NCI-H1436 treated with DMSO at 0.1 percent for 48 hours (cell line): ENCODE measurements at regions not wholly inside any gene's neighbourhood (a gene's known extent, or its start where the extent isn't known, plus 50 kb on each side); places are given as distances from the start of the nearest gene placed in this dataset.
"Not testable (repeated sequence)": the region's sequence is repeated elsewhere in the genome, so short reads cannot be mapped to it uniquely, and the experiment has no call there.

ENCODE experiments used
- DNase-seq: peaks from one replicate; lab custom pipeline; 2025; lab: John Stamatoyannopoulos, UW

DNA sequence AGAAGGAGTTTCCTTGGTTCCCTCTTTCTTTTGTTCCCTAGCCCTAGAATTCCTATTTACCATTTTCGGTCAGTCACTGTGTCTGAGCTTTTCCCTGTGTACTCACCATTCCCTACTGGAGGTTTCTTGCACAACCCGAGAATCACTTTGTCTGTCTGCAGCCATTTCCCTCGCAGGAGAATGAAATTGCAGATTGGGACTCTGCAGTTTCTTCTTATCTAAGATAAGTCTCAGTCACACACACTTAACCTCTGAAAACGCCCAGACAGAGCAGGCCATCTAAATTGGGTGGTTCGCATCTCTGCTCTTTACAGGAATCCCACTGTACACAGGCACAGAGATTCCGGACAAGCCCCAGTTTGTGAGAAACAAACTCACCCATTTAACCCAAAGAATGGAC is 58.6 kb upstream of the CNTNAP2 start:
- DNase-seq: no peak

GRCh38 chr7:146054909-146055308 is 61.7 kb upstream of the CNTNAP2 start:
- no peak for DNase-seq

DNA sequence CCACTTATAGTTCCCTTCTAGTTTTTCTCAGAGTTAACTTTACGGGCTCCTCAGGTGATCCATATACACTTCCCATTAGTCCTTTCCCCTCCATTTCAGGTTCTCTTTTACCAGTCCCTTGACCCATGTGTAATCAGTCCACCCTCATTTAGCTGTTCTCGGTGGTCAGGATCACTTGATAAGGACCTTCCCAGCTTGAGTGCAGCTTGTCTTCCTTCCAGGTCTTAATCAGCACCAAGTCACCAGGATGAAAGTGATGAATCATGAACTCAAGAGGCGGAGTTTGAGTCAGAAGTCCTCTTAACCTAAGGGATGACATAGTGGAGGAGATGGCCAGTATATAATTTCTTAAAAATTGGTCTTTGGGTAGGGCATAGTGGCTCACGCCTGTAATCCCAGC is 63.1 kb upstream of the CNTNAP2 start:
- no peak for DNase-seq

- DNase-seq: not testable (repeated sequence)
These were observed 73.3 kb upstream of the CNTNAP2 start for GRCh38 chr7:146043310-146043709.

DNA sequence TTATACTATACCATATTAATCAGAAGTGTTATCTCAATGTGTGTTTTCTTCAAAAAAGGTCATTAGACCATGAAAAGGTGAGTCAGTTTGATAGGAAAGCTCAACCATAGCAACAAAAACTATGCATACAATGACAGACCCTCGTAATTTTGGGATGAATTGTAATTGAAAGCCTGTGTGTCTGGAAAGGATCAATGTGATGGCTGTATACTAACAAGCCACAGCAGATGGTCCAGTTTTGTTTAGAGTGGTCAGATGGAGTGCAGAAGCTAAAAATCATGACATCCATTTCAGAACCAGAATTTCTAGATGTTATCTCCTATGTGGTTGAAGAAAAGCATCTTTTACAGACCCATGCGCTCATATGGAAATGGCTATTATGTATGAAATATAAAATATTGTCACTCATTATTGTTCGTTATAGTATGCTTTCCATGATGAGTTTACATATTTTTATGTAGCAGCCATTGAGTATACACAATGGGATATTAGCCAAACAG is 88.3 kb upstream of the CNTNAP2 start:
- no peak for DNase-seq

DNA sequence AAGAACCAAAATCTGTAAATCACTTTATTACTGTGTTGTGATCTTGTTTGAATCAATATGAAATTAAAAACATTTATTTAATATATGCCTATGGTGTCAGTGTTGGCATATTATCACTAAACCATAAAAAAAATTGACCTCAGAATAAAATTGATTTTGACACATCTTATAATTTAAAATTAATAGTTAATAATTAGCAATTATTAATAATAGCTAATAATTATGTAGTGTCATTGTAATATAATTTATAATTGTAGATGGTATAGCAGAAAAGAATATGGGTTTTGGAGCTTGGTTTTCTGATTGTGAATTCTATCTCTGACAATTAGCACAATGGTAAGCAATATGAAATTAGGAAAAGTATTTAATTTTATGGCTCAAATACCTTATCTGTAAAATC is 89.4 kb upstream of the CNTNAP2 start:
- no peak for DNase-seq

GRCh38 chr7:146022776-146023175 is 93.8 kb upstream of the CNTNAP2 start:
- no peak for DNase-seq

DNA sequence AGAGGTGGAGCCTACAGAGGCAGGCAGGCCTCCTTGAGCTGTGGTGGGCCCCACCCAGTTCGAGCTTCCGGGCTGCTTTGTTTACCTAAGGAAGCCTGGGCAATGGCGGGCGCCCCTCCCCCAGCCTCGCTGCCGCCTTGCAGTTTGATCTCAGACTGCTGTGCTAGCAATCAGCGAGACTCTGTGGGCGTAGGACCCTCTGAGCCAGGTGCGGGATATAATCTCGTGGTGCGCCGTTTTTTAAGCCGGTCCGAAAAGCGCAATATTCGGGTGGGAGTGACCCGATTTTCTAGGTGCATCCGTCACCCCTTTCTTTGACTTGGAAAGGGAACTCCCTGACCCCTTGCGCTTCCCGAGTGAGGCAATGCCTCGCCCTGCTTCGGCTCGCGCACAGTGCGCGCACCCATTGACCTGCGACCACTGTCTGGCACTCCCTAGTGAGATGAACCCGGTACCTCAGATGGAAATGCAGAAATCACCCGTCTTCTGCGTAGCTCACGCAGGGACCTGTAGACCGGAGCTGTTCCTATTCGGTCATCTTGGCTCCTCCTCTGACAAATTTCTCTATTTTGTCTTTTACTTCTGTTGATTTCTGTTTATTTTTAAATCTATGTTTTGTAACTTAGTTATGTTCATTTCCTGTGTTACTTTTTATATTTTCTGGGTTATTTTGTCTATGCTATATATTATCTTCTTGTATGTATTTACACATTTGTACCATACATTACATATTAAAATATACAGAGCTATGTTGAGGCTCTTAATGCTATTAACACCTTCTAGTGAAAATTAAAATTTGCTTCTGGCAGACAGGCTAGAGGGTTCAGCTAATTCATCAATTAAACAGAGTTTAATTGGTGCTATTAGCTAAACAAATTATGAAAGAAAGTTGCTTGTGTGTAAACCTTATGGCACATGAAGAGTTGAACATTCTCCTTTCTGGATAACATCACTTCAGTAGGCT is 97.3 kb upstream of the CNTNAP2 start:
- not testable (repeated sequence) for DNase-seq

- not testable (repeated sequence) for DNase-seq
These were observed 99.2 kb upstream of the CNTNAP2 start for GRCh38 chr7:146017366-146017765.

DNA sequence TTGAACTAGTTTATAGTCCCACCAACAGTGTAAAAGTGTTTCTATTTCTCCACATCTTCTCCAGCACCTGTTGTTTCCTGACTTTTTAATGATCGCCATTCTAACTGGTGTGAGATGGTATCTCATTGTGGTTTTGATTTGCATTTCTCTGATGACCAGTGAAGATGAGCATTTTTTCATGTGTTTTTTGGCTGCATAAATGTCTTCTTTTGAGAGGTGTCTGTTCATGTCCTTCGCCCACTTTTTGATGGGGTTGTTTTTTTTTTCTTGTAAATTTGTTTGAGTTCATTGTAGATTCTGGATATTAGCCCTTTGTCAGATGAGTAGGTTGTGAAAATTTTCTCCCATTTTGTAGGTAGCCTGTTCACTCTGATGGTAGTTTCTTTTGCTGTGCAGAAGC is 102.4 kb upstream of the CNTNAP2 start:
- DNase-seq: not testable (repeated sequence)

GRCh38 chr7:146008293-146008692 is 108.3 kb upstream of the CNTNAP2 start:
- no peak for DNase-seq

DNA sequence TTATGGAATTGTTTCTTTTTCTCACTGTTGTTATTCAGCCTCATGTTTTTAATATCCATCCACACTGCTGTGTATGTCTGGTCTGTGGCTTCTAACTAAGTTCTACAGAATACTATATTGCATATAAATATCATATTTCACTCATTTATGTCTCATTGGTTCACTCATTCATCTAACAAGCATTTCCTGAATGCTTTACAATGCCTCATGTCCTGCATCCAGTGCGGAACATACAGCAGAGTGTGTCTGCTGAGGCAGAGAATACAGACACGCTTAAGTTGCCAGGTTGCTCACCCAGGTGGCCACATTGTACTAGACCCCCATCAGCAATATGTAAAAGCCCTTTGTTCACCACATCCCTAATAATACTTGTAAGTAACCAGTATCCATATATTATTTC is 111.8 kb upstream of the CNTNAP2 start:
- no peak for DNase-seq

DNA sequence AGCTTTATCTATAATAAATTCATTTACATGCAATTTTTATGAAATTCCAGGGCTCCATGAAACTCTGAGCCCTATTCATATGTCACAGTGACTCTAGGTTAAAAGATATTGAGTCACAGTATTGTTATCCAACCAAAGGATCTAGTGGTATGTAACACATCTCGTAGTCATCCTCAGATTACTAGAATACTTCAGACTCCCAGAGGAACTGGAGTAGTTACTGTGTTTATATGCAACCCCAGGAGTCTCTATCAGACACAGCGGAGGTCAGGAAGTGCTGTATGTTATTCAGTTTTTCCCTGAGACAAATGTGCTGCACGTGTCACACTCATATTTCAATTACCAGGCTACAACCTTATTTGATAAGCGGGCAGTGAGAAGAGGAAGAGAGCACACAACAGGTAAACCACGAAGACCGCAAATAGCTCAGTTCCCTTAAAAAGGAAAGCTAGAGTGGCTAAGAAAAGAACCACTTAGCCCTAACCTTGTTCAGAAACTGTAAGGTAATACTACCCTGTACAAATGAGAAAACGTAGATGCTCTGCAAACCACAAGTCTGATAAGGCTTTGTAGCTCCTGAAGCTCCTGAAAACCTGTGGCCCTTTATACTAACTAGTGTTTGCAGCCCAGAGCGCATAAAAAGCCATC is 114.0 kb upstream of the CNTNAP2 start:
- no peak for DNase-seq

DNA sequence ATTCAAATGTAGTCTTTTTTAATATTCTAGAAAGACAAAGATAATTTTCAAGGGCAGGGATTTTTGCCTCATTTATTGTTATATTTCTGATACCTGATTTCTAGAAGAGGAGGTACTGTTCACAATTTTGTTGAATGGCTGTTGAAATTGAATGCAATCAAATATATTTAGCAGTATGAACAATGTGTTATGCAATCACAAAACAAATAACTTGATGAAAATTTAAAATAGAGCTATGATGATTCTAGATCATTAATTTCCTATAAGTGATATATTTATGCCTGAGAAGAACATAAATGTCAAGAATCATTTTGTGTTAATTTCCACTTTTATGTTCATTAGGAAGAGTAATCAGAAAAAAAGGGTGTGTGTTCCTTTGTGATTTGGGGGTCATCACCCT is 114.6 kb upstream of the CNTNAP2 start:
- DNase-seq: no peak

GRCh38 chr7:146000882-146001281 is 115.7 kb upstream of the CNTNAP2 start:
- DNase-seq: no peak

- no peak for DNase-seq
These were observed 127.1 kb upstream of the CNTNAP2 start for GRCh38 chr7:145989469-145989868.

DNA sequence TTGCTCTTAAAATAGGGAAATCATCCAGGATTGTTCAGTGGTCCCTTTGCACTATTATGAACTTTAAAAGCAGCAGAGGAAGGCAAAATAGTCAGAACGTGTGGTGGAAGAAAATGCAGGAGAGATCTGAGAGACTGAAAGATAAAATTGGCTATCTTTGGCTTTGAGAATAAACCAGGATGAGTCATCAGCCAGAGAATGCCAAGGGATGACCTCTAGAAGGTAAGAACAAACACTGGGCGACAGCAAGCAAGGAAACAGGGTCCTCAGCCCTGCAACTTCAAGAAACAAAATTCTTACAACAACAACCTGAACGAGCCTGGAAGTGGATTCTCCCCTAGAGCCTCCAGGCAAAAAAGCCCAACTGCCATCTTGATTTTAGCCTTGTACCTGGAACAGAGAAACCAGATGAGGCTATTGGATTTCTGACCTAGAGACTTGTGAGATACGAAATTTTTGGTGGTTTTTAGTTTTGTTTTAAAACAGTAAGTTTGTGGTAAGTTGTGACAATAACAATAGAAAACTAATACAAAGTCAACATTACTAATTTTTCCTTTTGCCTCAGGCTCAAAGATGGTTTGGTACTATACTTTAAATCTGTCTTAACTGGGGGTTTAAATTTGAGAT is 130.2 kb upstream of the CNTNAP2 start:
- DNase-seq: no peak

- no peak for DNase-seq
These were observed 137.8 kb upstream of the CNTNAP2 start for GRCh38 chr7:145978769-145979168.

DNA sequence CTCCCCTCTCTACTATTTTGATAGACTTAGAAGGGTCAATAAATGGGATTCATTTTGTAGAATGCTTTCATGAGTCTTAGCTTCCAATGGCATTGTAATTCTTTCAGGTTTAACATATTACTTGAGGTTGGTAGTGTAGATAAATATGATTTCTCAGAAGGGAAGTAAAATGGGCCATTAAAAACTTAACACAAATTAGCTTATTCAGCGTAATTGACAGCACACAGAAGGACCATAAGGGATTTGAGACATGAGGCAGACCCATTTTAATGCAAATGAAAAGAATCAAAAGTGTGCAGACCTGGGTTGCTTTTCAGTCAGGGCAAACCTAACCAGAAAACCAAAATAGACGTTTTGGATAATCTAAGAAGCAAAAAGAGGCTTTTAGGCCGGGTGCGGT is 156.6 kb upstream of the CNTNAP2 start:
- DNase-seq: no peak

- no peak for DNase-seq
These were observed 159.3 kb upstream of the CNTNAP2 start for GRCh38 chr7:145957160-145957890.

- no peak for DNase-seq
These were observed 165.0 kb upstream of the CNTNAP2 start for GRCh38 chr7:145951566-145951965.

DNA sequence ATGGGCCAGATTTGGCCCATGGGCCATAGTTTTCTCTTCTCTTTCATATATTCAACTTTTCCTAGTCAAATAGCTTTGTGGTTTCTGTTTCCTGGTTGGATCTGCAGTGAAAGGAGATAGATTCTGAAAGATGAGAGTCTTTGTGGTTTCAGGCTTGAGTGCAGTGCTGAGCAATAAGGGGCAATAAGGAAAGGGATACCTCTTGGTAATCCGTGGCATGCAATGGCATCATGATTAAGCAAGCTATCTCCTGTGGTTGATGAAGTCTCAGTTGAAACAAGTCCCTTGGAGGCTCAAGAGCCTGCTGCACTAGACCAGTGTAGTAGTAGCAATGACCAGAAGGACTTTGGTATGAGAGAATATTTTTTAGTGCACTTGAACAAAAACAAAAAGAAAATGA is 187.7 kb upstream of the CNTNAP2 start:
- DNase-seq: no peak
